ENCODE measurements at regions not wholly inside any gene's neighbourhood (a gene's known extent, or its start where the extent isn't known, plus 50 kb on each side); places are given as distances from the start of the nearest gene placed in this dataset.
"Not testable (repeated sequence)": the region's sequence is repeated elsewhere in the genome, so short reads cannot be mapped to it uniquely, and the experiment has no call there.

DNA sequence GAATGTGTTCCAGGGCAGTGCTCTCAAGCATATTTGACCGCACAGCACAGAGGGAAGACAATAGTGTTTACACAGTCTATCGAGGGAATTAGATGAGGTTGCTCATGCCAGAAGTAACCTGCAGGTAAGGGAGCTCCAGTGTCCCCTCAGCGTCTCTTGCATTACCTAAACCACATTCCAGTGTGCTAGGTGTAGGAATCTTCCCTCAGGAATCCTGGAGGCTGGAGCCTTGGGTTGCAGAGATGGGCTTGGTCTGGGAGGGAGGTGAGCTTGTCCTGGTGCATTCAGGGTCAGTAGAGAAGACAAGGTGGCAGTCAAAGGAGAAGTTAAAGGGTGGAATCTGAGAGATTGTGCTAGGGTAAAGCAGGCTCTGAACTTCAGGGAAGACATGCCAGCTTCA is 56.3 kb downstream of the SOX14 start:
- DNase-seq (ENCODE audit: low read depth) = no peak

DNA sequence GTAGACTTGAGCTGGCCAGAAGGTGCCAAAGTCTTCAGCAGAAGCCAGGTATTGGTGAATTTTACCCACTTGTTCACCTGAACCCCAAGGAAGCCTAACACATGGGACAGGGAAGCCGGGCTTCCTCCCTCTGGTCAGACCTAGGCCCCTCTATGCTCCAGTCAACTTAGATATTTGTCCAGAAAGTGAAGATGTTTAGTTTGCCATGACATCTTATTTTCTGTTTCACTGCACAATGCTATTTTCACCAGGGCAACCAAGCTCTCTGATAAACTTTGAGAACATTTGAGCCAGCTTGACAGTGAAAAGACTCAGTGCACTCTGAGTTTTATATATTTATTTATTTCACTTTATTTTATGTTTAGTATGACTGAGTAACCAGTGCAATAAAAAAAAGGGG is 71.0 kb downstream of the SOX14 start:
- DNase-seq (ENCODE audit: low read depth) = no peak

DNA sequence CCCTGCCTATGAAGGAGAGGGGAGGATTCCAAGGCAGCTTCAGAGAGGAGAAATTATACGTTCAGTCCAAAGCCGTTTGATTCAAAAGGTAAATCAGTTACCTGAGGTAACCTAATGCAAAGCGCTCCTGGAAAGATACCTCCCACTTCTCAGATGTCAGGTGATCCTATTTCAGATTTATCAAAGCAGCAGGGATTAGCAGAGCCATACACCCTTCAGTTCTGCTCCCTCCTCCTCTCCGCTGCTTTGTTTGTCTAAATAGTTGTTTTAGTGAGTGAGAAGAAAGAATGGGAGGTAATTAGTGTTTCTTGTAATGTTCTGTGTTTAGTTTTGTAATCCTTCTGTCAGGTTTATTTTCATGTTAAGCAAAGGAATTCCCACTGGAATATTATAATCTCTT is 81.1 kb downstream of the SOX14 start:
- DNase-seq (ENCODE audit: low read depth) = no peak

DNA sequence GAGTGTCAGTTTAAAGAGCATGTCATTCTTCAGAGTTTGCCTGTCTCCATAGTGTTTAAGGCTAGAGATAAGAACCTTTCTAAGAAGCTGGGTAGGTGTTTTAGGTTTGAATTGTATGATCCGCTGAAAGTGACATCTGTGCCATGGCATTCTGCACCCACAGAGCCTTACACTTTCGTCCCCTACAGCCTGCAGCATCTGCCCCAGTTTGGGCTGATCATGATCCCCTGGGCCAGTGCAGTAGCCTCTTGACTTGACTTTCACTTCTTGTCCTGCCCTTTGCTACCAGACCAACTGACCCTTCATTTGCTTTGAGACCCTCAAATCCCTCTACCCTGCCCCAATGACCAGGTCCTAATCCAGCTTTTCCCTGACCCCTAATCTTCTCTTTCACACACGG is 81.6 kb downstream of the SOX14 start:
- no peak for DNase-seq (ENCODE audit: low read depth)

DNA sequence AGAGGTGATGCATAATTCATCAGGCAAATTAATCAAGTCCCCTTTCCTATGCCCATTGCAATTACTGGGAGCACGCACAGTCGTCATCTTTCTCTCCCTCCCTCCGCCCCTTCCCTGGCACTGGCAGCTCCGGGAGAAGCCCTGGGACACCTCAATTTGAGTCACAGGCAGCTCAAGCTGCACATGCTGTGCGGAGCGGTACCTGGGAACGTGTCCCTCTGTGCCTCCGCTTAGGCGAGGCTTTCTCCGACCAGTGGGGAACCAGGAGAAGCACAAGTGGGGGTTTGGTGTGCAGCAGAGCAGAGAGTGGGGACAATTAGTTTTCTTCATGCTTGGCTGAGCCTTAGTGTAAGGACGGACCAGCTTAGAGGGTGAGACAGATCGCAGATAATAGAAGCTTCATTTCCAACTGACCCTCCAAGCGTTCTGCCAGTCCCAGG is 88.3 kb downstream of the SOX14 start:
- no peak for DNase-seq (ENCODE audit: low read depth)

DNA sequence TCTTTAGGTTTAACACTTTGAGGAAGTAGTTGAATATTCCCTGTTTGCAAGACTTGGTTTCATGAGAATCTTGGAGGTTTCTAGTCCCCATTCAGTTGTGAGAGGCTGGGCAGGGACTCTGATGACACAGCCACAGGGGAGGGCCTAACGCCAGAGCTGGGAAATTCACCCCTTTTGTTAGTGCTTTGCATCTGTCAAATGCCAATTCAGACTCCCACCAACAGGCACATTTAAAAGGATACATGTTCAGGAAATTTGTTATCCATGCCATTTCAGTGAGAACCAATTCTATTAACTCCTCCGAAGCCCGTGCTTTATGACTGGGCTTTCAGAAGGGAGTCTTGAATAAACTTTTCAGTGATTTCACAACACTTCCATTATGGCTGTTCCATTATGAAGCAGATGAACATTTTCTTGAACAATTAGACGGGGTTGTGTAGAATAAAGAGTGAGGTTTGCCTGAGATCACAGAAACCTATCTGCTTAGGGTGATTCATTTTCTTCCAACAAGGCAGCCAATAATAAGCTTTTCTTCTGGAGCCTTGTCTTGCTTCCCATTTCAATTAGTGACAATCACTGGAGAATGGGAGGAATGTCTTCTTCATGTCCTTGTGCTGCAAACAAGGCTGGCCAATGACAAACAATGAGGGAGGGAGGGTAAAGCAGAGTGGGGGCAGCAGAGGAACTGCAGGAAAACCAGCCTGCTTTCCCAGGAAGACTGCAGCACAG is 90.6 kb downstream of the SOX14 start:
- no peak for DNase-seq (ENCODE audit: low read depth)

DNA sequence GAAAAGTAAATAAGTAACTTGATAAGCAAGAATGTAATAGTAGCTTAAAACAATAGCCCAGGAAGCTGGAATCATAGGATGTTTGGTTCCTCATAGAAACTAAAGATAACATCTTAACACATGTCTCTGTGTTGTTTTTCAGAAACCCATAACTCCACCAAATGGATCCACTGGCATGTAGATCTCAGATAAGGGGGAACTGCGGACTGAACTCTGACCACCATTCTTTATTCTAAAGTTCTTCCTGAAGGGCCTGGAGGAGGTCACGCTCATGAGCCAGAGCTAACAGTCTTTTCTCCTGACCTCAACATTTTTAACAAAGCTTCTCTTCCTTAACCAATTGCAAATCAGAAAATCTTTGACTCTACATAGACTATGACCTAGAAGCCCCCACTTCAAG is 101.9 kb downstream of the SOX14 start:
- no peak for DNase-seq (ENCODE audit: low read depth)

DNA sequence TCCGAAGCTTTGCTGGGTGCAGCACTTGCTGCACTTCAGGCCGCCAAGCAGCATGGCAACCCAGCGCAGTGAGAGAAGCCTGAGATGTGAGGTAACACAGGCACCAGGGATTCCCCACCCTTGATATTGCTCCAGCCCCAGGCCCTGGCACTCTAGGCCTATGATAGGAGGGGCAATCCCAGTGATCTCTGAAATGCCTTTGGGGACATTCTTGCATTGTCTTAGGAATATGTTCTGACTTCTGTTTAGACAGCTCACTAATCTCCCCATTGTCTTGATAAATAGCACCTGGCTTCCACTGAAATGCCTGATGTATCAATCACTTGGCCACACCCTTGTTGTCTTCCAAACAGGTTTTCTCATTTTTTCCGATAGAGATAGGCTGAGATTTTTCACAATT is 102.8 kb downstream of the SOX14 start:
- DNase-seq (ENCODE audit: low read depth) = no peak

DNA sequence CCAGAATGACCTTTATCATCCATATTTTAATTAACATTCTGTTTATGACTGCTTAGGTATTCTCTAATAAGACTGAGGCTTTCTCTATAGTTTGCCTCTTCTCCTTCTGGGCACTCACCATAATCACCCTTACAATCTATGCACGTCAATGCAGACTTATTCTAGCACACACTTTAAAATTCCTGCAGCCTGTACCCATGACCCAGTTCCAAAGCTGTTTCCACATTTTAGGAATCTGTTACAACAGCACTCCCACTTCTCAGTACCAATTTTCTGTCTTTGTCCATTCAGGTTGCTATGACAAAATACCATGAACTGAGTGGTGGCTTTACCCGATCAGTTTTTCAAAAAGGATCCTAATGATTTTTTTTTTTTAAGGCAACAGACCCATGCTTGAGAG is 103.5 kb downstream of the SOX14 start:
- DNase-seq (ENCODE audit: low read depth) = no peak

DNA sequence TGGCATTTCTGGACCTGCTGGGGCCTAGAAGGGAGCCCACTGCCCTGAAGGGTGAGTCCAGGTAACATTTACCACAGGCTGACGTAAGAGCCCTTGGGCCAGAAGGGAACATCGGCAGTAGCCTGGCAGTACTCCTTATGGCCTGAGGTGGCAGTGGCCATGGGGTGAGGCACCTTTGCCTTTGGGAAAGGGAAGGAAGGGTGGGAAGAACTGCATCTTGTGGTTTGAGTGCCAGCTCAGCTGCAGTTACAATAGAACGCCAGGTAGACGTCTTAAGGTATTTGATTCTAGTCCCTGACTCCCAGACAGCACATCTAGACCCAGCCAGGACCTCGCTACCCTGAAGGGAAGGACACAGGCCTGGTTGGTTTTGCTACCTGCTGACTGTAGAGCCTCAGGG is 104.9 kb downstream of the SOX14 start:
- no peak for DNase-seq (ENCODE audit: low read depth)

DNA sequence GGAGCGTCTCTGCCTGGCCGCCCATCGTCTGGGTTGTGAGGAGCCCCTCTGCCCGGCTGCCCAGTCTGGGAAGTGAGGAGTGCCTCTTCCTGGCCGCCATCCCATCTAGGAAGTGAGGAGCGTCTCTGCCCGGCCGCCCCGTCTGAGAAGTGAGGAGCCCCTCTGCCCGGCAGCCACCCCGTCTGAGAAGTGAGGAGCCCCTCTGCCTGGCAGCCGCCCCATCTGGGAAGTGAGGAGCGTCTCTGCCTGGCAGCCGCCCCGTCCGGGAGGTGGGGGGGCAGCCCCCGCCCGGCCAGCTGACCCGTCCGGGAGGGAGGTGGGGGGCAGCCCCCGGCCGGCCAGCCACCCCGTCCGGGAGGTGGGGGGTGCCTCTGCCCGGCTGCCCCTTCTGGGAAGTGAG is 108.5 kb downstream of the SOX14 start:
- DNase-seq (ENCODE audit: low read depth) = not testable (repeated sequence)

DNA sequence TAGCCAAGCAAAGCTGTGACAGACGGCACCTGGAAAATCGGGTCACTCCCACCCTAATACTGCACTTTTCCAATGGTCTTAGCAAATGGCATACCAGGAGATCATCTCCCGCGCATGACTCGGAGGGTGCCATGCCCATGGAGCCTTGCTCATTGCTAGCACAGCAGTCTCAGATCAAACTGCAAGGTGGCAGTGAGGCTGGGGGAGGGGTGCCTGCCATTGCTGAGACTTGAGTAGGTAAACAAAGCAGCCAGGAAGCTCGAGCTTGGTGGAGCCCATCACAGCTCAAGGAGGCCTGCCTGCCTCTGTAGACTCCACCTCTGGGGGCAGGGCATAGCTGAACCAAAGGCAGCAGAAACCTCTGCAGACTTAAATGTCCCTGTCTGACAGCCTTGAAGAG is 113.1 kb upstream of the CLDN18 start:
- DNase-seq (ENCODE audit: low read depth) = not testable (repeated sequence)

DNA sequence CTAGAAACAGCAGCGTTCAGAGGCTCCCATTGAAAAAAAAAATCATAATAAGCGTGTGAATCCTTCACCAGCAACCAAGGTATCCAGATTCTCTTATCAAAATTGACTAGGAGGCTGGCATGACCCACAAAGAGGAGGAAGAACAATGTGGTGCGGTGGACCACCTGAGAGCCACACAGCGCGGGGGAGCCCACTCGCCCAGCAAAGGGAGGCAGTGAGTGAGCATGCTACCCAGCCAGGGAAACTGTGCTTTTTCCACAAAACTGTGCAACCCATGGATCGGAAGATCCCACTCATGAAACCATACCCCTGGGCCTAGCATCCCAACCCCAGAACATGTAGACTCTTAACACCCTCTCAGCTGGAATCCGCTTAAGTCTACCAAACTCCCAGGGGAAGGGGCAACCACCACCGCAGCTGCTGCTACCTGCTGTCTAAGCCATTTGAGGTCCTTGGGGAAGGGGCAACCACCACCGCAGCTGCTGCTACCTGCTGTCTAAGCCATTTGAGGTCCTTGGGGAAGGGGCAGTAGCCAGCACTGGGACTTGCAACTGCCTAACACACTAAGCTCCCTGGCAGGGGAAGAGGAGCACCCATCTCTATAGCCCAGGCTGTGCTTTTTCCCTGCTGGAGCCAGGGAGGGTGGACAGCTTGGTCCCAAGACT is 102.8 kb upstream of the CLDN18 start:
- no peak for DNase-seq (ENCODE audit: low read depth)

DNA sequence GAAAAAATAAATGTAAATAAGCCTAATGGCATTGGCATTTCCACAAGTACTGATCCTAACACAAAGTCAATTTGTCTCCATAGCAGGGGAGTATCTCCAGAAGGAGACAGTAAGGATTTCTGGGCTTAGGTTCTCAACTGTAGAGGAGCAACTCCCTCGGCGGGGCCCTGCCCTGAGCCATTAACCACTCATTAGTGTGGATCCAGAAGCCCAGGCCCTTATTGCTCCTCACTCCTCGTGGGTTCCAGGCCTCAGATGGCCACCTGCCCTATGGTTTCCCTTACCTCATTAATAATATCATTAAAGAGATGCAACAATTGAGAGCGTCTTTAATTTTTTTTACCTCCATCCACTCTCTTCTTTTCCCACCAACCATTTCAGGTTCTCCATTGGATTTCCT is 85.3 kb upstream of the CLDN18 start:
- DNase-seq (ENCODE audit: low read depth) = no peak

DNA sequence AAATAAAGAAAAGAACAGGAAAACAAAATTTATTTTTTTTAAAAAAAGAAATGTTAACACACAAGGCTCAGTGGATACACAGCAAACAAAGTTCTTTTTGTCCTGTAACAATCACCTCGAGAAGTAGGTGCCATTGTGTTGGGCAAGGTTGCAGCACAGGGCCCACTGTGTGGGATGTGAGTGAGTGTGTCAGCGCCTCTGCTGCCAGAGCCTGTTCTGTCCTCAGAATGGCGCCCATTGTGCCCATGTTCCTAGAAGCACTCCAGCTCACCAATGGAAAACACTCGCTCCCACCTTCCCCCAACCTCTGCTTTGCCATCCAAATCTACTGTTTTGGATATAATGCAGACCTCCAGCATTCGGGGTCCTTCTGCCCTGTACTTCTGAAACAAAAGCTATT is 84.9 kb upstream of the CLDN18 start:
- DNase-seq (ENCODE audit: low read depth) = no peak

DNA sequence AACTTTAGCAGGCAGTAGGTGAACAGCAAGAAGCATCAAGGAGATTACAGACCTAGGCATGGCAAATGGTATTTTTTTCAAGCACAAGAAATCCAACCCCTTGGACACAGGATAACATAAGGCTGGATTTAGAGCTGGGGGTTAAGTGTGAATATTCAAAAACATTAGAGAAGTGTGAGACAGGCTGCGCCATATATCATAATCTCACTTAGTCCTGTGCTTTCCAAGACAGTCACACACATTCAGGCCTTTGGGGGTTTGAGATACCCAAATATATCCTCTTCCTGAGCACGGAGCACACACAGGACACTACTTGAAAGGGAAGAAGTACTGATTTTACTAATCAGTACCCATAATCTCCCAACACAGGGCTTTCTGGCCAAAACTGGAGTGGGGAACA is 83.0 kb upstream of the CLDN18 start:
- no peak for DNase-seq (ENCODE audit: low read depth)

DNA sequence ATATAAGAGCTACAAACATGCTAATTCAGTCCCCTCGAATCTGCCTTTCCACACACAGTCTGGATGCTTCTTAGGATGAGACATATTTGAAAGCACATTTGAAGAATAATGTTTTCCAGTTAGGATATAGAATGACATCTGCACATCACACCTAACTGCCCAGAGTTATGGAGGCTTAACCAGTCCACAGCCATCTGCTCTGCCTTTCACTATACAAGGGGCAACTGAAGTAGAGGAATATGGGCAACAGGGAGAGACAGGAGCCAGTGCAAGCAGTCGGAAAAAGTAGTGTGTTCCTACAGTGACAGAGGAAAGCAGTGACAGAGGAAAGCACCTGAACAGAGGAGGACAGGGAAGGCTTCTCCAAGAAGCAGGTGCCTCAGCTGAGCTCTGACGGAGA is 79.0 kb upstream of the CLDN18 start:
- DNase-seq (ENCODE audit: low read depth) = no peak

DNA sequence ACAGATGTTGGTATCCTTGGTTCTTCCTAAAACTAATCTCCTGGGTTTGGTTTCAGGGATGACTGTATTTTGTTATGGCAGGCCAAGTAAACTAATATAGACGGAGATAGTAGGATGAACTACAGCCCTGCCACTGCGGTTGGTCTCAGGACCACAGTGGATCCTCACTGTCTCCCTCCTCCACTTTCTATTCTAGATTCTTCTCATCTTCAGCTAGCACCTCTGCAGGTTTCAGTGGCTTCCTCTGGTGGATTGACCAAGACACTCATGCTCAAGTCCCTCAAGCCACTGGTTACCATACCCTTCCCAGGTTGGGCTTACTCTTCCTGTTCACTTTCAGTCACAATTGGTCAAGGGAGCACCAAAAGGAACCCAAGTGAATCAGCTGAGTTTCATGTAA is 71.1 kb upstream of the CLDN18 start:
- DNase-seq (ENCODE audit: low read depth) = no peak

DNA sequence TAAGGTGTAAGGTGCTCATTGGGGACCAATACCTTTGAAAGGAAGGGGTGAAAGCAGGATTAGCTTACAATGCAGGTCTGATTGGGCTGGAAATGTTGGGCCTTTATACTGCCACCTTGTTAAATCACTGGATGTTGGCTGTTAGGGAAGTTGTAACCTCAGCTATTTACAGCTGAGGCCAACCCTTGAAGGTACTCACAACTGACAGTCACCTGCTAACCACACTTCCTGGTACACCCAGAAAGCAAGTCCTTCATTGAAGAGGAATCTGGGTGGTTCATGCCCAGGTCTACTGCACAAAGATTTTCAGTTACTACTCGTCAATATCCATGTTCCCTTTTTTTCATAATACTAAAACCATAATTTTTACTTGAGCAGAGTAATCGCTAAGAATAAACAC is 65.4 kb upstream of the CLDN18 start:
- no peak for DNase-seq (ENCODE audit: low read depth)

DNA sequence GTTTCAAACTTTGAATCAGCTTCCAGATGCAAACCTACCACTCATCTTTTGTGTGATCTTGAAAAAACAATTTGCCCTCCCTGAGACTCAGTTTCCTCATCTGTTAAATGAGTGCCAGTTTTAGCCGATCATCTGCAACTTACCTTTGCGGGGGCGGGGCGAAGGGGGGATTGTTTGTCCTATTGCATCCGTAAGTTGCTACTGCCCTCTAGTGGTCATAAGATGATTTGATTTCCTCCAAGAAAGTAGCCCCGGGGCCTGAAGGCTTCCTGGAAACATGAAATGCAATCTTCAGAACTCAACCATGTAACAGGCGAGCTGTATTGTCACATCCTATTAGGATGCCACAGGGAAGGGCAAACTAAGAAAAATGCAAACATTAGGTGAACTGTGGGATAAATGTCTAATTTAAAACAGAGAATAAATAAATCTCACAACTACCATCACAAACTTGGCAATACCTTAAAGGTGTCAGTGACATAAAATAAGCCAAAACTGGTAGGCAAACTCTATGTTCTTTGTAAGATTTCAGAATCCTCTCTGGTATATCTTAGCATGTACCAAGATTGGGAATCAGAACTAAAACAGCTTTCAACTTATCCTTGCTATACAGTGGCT is 63.5 kb upstream of the CLDN18 start:
- peak; percentile 66 for DNase-seq (ENCODE audit: low read depth)

DNA sequence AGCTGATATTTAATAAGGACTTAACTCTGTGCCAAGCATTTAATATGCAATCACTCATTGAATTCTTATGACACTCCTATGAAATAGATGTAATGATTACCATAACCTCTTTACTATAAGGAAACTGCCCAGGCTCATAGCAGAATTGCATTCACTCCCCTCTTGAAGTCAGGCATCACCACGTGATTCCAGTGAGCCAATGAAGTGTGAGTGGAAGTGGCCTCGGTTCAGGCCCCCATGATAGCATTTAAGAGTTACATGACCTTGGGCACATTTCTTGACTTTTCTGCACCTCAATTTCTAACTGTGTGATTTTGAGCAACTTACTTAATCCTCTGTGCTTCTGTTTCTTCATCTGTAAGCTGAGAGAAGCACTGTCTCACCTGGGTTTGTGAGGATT is 62.8 kb upstream of the CLDN18 start:
- DNase-seq (ENCODE audit: low read depth) = no peak

DNA sequence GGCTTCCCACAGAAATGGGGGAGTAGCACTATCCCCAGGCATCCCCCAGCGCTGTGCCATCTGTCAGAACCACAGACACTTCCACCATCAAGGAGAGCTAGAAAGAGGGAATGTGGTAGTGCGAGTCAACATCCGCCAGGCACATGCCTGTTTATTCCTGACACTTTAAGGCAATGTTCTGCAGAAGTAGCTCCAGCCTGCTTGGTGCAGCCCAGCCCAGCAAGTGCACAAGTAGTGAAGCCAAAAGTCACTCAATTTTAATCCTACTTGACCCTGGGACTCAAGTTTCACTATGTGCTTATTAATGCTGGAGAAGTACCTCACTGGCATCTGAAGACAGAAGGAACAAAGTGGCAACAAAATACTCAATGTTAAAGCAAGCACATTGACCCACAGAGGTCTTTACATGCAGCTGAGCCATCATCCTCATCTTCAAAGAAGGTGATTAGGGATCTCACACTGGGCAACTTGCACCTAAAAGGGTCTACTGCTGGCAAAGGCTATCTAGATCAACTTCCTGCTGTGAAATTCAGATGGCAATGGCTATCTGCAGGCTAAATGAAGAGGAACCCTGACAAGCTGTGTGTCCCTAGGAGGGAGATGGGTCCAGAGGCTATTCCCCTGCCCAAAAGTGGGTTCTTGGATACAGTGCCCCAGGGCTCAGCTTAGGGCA is 61.4 kb upstream of the CLDN18 start:
- peak; percentile 9 for DNase-seq (ENCODE audit: low read depth)

DNA sequence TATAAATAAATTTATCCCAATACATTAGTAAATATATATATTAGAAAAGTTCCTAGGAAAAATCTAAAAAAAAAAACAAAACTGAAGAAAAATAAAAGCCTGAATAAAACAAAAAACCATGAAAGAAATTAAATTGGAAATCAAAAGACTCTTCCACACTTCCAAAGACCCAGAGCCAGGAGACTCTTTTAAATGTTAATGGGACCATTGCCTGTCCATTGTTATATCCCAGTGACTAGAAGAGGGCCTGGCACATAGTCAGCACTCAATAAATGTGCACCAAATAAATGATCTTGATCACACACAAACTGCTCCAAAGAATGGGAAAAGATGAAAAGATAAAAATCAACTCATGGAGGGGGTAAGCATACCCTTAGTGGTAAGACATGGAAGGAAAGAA is 51.3 kb upstream of the CLDN18 start:
- DNase-seq (ENCODE audit: low read depth) = no peak
